Upper lobe of left lung (tissue), 6 donors: ENCODE measurements at regions not wholly inside any gene's neighbourhood (a gene's known extent, or its start where the extent isn't known, plus 50 kb on each side); places are given as distances from the start of the nearest gene placed in this dataset.
A peak's percentile ranks its signal among the peaks of the same experiment; 100 is the strongest.

ENCODE experiments used
- ATAC-seq, 2 donors: fragments of 200-7000 bp; cut with Tn5 transposase; one replicate each; pipeline ENCODE4 v1.9.1; 2022; ENCODE audit warnings: mild to moderate bottlenecking in 2 of 2, moderate library complexity in 2 of 2; ENCODE audit not compliant: low FRiP score in 2 of 2
- DNase-seq, 2 donors: peaks; one replicate each; pipeline ENCODE4 v3.0.0-alpha.2; 2019 to 2020
- H3K27ac ChIP-seq, 4 donors: fragments of 200-600 bp; sonication (generic); one replicate each; pipeline ENCODE4 v1.5.1; 2016 to 2019
- H3K27me3 ChIP-seq, 4 donors: fragments of 200-600 bp; sonication (generic); one replicate each; pipeline ENCODE4 v1.5.1; 2017 to 2019
- H3K36me3 ChIP-seq, 4 donors: fragments of 200-600 bp; sonication (generic); one replicate each; pipeline ENCODE4 v1.5.1; 2016 to 2019
- H3K4me1 ChIP-seq, 4 donors: fragments of 200-600 bp; sonication (generic); one replicate each; pipeline ENCODE4 v1.5.1; 2018 to 2019
- H3K4me3 ChIP-seq, 4 donors: fragments of 200-600 bp; sonication (generic); one replicate each; pipeline ENCODE4 v1.5.1; 2017 to 2019; ENCODE audit warnings: mild to moderate bottlenecking in 2 of 4, moderate library complexity in 1 of 4
- H3K9me3 ChIP-seq, 4 donors: fragments of 200-600 bp; sonication (generic); one replicate each; pipeline ENCODE4 v1.5.1; 2018 to 2019
- EP300 ChIP-seq, 4 donors: sonication (generic); formaldehyde crosslinking; IDR thresholded peaks; one replicate each; pipeline ENCODE4 v1.5.1; 2017; ENCODE audit warnings: antibody characterized with exemption in 4 of 4, control low read depth in 2 of 4
- POLR2A ChIP-seq, 4 donors: fragments of 450-650 bp; IDR thresholded peaks; one replicate each; pipeline ENCODE4 v1.5.1; 2016 to 2017; ENCODE audit warnings: antibody characterized with exemption in 4 of 4, mild to moderate bottlenecking in 2 of 4
- POLR2AphosphoS5 ChIP-seq, 2 donors: sonication (generic); formaldehyde crosslinking; IDR thresholded peaks; one replicate each; pipeline ENCODE4 v1.5.1; 2017; ENCODE audit warnings: antibody characterized with exemption in 2 of 2
- WGBS, 2 donors: methylation state at CpG; one replicate each; pipeline ENCODE4 v1.1.5; 2017 to 2018; 5-methylcytosine and 5-hydroxymethylcytosine counted together
- TF ChIP-seq, protein P1 (sequence below), 6 experiments: fragments of 450-650 bp in 4 of 6; fragments of 200-600 bp in 2 of 6; sonication (generic) in 2 of 6; IDR thresholded peaks; one replicate each; pipeline ENCODE4 v1.5.1; 2016 to 2019; ENCODE audit warnings: antibody characterized with exemption in 6 of 6
- donor health status: DM: no; HTN: no; CAD: no; lungs with moderate emphysema.
- donor health status: DM: no; HTN: yes; CAD: no; lungs with severe emphysema.

DNA sequence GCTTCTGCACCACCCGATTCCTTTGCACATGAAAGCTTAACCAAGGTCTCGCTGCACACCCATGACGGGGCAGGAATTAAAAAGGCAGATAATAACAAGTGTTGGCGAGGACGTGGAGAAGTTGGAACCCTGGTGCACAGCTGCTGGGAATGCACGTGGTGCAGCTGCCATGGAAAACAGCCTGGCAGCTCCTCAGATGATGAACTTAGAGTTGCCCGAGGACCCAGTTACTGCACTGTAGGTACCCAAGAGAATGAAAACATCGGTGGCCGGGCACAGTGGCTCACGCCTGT, 211.6 kb upstream of the CIBAR2 start:
- Histone ChIP-seq H3K27ac (peak overlapping the region in 1 of 4 donors; percentile 71), H3K9me3 (no peaks in the 10 kb centered on the region), H3K4me3 (no peak overlapping the region), H3K27me3 (peaks cover 0 to 2% (median 0%) of the 10 kb centered on the region in 4 donors), H3K4me1 (peaks cover 22 to 33% (median 30%) of the 10 kb centered on the region in 4 donors), H3K36me3 (no peaks in the 10 kb centered on the region)
- DNase-seq (no peak), ATAC-seq (no peak)
- TF ChIP-seq POLR2A (IDR thresholded peaks at IDR 0.05) (no peak), POLR2AphosphoS5 (IDR thresholded peaks at IDR 0.05) (no peak), EP300 (IDR thresholded peaks at IDR 0.05) (no peak)
- TF ChIP-seq, protein P1, sequence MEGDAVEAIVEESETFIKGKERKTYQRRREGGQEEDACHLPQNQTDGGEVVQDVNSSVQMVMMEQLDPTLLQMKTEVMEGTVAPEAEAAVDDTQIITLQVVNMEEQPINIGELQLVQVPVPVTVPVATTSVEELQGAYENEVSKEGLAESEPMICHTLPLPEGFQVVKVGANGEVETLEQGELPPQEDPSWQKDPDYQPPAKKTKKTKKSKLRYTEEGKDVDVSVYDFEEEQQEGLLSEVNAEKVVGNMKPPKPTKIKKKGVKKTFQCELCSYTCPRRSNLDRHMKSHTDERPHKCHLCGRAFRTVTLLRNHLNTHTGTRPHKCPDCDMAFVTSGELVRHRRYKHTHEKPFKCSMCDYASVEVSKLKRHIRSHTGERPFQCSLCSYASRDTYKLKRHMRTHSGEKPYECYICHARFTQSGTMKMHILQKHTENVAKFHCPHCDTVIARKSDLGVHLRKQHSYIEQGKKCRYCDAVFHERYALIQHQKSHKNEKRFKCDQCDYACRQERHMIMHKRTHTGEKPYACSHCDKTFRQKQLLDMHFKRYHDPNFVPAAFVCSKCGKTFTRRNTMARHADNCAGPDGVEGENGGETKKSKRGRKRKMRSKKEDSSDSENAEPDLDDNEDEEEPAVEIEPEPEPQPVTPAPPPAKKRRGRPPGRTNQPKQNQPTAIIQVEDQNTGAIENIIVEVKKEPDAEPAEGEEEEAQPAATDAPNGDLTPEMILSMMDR (IDR thresholded peaks at IDR 0.05): no peak
- 95 to 96% methylated on average over 10 of the region's 10 CpGs for whole genome bisulfite sequencing, 2 donors

DNA sequence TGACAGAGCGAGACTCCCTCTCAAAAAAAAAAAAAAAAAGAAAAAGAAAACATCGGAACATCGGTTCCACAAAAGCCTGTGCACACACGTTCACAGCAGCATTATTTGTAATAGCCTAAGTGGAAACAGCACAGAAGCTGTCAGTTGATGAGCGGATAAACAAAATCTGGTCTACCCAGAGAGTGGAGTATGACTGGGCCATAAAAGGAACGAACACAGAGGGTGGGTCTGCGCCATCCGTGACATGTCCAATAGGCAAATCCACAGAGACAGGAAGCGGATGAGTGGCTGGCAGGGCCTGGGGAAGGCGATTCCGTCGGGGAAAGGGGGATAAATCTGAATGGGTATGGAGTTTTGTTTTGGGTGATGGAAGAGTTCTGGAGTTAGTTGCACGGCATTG, 212.2 kb upstream of the CIBAR2 start:
- H3K27me3 ChIP-seq: peaks cover 0 to 3% (median 0%) of the 10 kb centered on the region in 4 donors
- peaks cover 22 to 35% (median 32%) of the 10 kb centered on the region in 4 donors for H3K4me1 ChIP-seq
- TF ChIP-seq, protein P1 (IDR thresholded peaks at IDR 0.05): no peak
- TF ChIP-seq EP300 (IDR thresholded peaks at IDR 0.05): no peak
- TF ChIP-seq POLR2A (IDR thresholded peaks at IDR 0.05): no peak
- no peak for TF ChIP-seq POLR2AphosphoS5 (IDR thresholded peaks at IDR 0.05)
- no peaks in the 10 kb centered on the region for H3K9me3 ChIP-seq
- no peak overlapping the region for H3K4me3 ChIP-seq
- H3K36me3 ChIP-seq: no peaks in the 10 kb centered on the region
- ATAC-seq (no peak), DNase-seq (no peak)
- WGBS, 2 donors: 91 to 93% methylated on average over 13 of the region's 13 CpGs
- no peak overlapping the region for H3K27ac ChIP-seq

DNA sequence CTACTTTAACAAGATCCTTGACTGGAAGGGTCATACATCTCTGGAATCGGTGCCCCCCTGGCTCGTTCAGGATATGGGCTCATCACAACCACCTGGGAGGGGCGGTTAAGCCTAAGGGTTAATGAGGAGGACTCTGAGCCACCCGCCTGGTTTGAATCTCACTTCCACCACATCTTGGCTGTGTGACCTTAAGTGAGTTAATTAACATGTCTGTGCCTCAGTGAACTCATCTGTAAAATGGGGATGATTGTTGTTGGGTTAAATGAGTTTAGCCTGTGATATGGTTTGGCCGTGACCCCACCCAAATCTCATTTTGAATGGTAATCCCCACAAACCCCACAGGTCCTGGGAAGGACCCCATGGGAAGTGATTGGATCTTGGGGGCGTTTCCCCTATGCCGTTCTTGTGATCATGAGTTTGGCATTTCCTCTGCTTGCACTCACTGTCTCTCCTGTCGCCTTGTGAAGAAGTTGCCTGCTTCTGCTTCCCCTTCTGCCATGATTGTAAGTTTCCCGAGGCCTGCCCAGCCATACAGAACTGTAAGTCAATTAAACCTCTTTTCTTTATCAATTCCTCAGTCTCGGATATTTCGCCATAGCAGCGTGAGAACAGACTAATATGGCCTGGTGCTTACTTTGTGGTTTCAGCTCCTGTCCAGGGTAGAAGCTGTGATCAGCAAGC, 214.0 kb upstream of the CIBAR2 start:
- Histone ChIP-seq H3K27ac (no peak overlapping the region), H3K27me3 (peaks cover 0 to 3% (median 0%) of the 10 kb centered on the region in 4 donors), H3K9me3 (no peaks in the 10 kb centered on the region), H3K4me3 (no peak overlapping the region), H3K36me3 (no peaks in the 10 kb centered on the region), H3K4me1 (peaks cover 25 to 43% (median 34%) of the 10 kb centered on the region in 4 donors)
- DNase-seq: no peak
- TF ChIP-seq, protein P1 (IDR thresholded peaks at IDR 0.05): no peak
- TF ChIP-seq EP300 (IDR thresholded peaks at IDR 0.05) (no peak), POLR2A (IDR thresholded peaks at IDR 0.05) (no peak), POLR2AphosphoS5 (IDR thresholded peaks at IDR 0.05) (no peak)
- WGBS, 2 donors: 74 to 84% methylated on average over 11 to 12 of the region's 12 CpGs
- ATAC-seq: no peak

DNA sequence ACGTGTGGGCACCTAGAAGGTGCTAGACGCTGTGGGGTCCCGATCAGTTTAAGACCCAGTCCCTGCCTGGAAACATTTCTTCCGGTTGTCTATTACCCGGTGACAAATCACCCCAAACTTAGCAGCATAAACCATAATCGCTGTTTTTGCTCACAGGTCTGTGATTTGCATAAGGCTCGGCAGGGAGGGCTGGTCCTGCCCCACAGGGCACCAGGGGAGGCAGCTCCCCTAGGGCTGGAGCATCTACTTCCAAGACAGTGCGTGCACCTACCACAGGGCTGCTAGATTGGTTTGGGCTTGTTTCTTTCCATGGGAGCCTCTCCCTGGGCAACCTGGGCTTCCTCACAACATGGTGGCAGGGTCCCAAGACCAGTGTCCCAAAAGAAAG, 214.5 kb upstream of the CIBAR2 start:
- DNase-seq: no peak
- WGBS, 2 donors: 83 to 86% methylated on average over 8 of the region's 8 CpGs
- Histone ChIP-seq H3K9me3 (no peaks in the 10 kb centered on the region), H3K36me3 (no peaks in the 10 kb centered on the region), H3K4me1 (peaks cover 21 to 38% (median 30%) of the 10 kb centered on the region in 4 donors), H3K4me3 (no peak overlapping the region), H3K27me3 (peaks cover 0 to 3% (median 0%) of the 10 kb centered on the region in 4 donors), H3K27ac (no peak overlapping the region)
- TF ChIP-seq POLR2AphosphoS5 (IDR thresholded peaks at IDR 0.05) (no peak), POLR2A (IDR thresholded peaks at IDR 0.05) (no peak), EP300 (IDR thresholded peaks at IDR 0.05) (no peak)
- TF ChIP-seq, protein P1 (IDR thresholded peaks at IDR 0.05): no peak
- no peak for ATAC-seq
